H1 (cell line): ENCODE measurements at regions not wholly inside any gene's neighbourhood (a gene's known extent, or its start where the extent isn't known, plus 50 kb on each side); places are given as distances from the start of the nearest gene placed in this dataset.

ENCODE experiments used
- CTCF ChIA-PET: fragments of 300-600 bp; sonication (Branson Sonifier 250); formaldehyde crosslinking; loops from one replicate; lab custom pipeline; 2021; ENCODE audit not compliant: partially characterized antibody; lab: Charles Lee
- POLR2A ChIA-PET: fragments of 300-600 bp; sonication (Branson Sonifier 250); formaldehyde crosslinking; loops from one replicate; lab custom pipeline; 2021; ENCODE audit warnings: inconsistent platforms; ENCODE audit not compliant: partially characterized antibody; lab: Charles Lee
- DNase-seq, 2 experiments: peaks; one replicate each; pipeline versions ENCODE4 v3.0.0 to v3.0.0-alpha.2; 2010 to 2022; ENCODE audit warnings: low spot score in 2 of 2, low read depth in 1 of 2, mixed read lengths in 1 of 2
- FAIRE-seq: peaks from 2 replicates; lab custom pipeline; 2011; peaks lifted over from hg19 to GRCh38; lab: Jason Lieb, UNC
- H2AFZ ChIP-seq: 2 replicates; pipeline ENCODE4 v1.8.1; 2012; ENCODE audit warnings: low read length, inconsistent platforms
- H2AK5ac ChIP-seq: 2 replicates; pipeline ENCODE4 v1.6.1; 2013; ENCODE audit warnings: low read depth, low read length
- H2BK120ac ChIP-seq: replicated peaks from 2 replicates; pipeline ENCODE3; 2013; ENCODE audit warnings: low read depth, low read length, inconsistent platforms
- H2BK12ac ChIP-seq: 2 replicates; pipeline ENCODE4 v1.6.1; 2013; ENCODE audit warnings: low read depth, low read length
- H2BK15ac ChIP-seq: 2 replicates; pipeline ENCODE4 v1.6.1; 2013; ENCODE audit warnings: low read length
- H2BK20ac ChIP-seq: 2 replicates; pipeline ENCODE4 v1.6.1; 2013; ENCODE audit warnings: low read length
- H2BK5ac ChIP-seq: 2 replicates; pipeline ENCODE4 v1.6.1; 2013; ENCODE audit warnings: low read depth, low read length
- H3K14ac ChIP-seq: 2 replicates; pipeline ENCODE4 v1.6.1; 2013; ENCODE audit warnings: inconsistent platforms; ENCODE audit not compliant: insufficient read length
- H3K18ac ChIP-seq: 2 replicates; pipeline ENCODE4 v1.6.1; 2013; ENCODE audit warnings: low read length; ENCODE audit errors: extremely low read depth
- H3K23ac ChIP-seq: 2 replicates; pipeline ENCODE4 v1.6.1; 2013; ENCODE audit warnings: inconsistent platforms; ENCODE audit not compliant: insufficient read length
- H3K23me2 ChIP-seq: 2 replicates; pipeline ENCODE4 v1.6.1; 2013; ENCODE audit warnings: low read depth, low read length
- H3K27ac ChIP-seq: 2 replicates; pipeline ENCODE4 v1.6.1; 2011; ENCODE audit warnings: low read depth, low read length, inconsistent platforms
- H3K27me3 ChIP-seq, 4 experiments: replicated peaks in 1 of 4; 1 replicate in 1 of 4; 2 replicates in 3 of 4; pipeline versions ENCODE4 v1.6.1 to v1.8.1; 2011 to 2013; ENCODE audit warnings: low read length in 3 of 4, mild to moderate bottlenecking in 3 of 4, inconsistent platforms in 2 of 4, mixed read lengths in 2 of 4, moderate library complexity in 1 of 4; ENCODE audit not compliant: control insufficient read depth in 3 of 4, insufficient read depth in 3 of 4; ENCODE audit errors: extremely low read depth in 1 of 4
- H3K36me3 ChIP-seq, 4 experiments: 2 replicates each; pipeline versions ENCODE4 v1.6.1 to v1.8.1; 2011 to 2013; ENCODE audit warnings: mild to moderate bottlenecking in 4 of 4, low read length in 3 of 4, moderate library complexity in 2 of 4, control low read depth in 1 of 4, inconsistent platforms in 1 of 4; ENCODE audit not compliant: insufficient read depth in 4 of 4, control insufficient read depth in 2 of 4
- H3K4ac ChIP-seq: replicated peaks from 2 replicates; pipeline ENCODE3; 2013; ENCODE audit warnings: low read length, low read depth, mixed read lengths, inconsistent platforms; ENCODE audit not compliant: insufficient read length
- H3K4me1 ChIP-seq, 4 experiments: replicated peaks in 1 of 4; 1 replicate in 1 of 4; 2 replicates in 3 of 4; pipeline versions ENCODE4 v1.6.1 to v1.8.1; 2011 to 2013; ENCODE audit warnings: low read length in 3 of 4, inconsistent platforms in 2 of 4, mixed read lengths in 1 of 4; ENCODE audit not compliant: insufficient read depth in 4 of 4, control insufficient read depth in 3 of 4
- H3K4me2 ChIP-seq, 2 experiments: 2 replicates each; pipeline versions ENCODE4 v1.6.1 to v1.8.1; 2011 to 2013; ENCODE audit warnings: low read depth in 2 of 2, low read length in 2 of 2, control low read depth in 1 of 2, inconsistent platforms in 1 of 2, mild to moderate bottlenecking in 1 of 2; ENCODE audit not compliant: insufficient read depth in 1 of 2
- H3K4me3 ChIP-seq, 4 experiments: fragments of 200-600, 300-600 bp in 1 of 4; sonication (generic), shearing (Covaris generic), sonication (Bioruptor Twin) in 1 of 4; 2 replicates each; pipeline versions ENCODE4 v1.5.1 to v1.8.1; 2011 to 2016; ENCODE audit warnings: low read length in 4 of 4, low read depth in 3 of 4, control low read depth in 2 of 4, inconsistent platforms in 2 of 4, mild to moderate bottlenecking in 2 of 4, mixed read lengths in 1 of 4, moderate library complexity in 1 of 4; ENCODE audit not compliant: insufficient read depth in 2 of 4; ENCODE audit errors: extremely low read depth in 1 of 4
- H3K56ac ChIP-seq: replicated peaks from 2 replicates; pipeline ENCODE3; 2013; ENCODE audit warnings: low read depth, mild to moderate bottlenecking, mixed read lengths, low read length, inconsistent platforms; ENCODE audit not compliant: insufficient read length
- H3K79me1 ChIP-seq: 2 replicates; pipeline ENCODE4 v1.6.1; 2013; ENCODE audit warnings: low read depth, low read length, control low read depth
- H3K79me2 ChIP-seq, 2 experiments: 2 replicates each; pipeline versions ENCODE4 v1.6.1 to v1.8.1; 2012 to 2013; ENCODE audit warnings: low read length in 2 of 2, mild to moderate bottlenecking in 2 of 2, inconsistent platforms in 1 of 2; ENCODE audit not compliant: insufficient read depth in 2 of 2, control insufficient read depth in 1 of 2
- H3K9ac ChIP-seq, 4 experiments: replicated peaks in 1 of 4; 1 replicate in 1 of 4; 2 replicates in 3 of 4; pipeline versions ENCODE4 v1.6.1 to v1.8.1; 2011 to 2013; ENCODE audit warnings: low read depth in 3 of 4, low read length in 3 of 4, control low read depth in 2 of 4, mild to moderate bottlenecking in 2 of 4, moderate library complexity in 2 of 4, inconsistent platforms in 1 of 4; ENCODE audit errors: extremely low read depth in 1 of 4
- H3K9me3 ChIP-seq, 2 experiments: 2 replicates each; pipeline versions ENCODE4 v1.6.1 to v1.8.1; 2012 to 2013; ENCODE audit warnings: mild to moderate bottlenecking in 2 of 2, moderate library complexity in 2 of 2, control low read depth in 1 of 2, inconsistent platforms in 1 of 2, low read depth in 1 of 2, low read length in 1 of 2, mixed read lengths in 1 of 2; ENCODE audit not compliant: insufficient read depth in 2 of 2
- H4K20me1 ChIP-seq, 2 experiments: replicated peaks in 1 of 2; 2 replicates each; pipeline versions ENCODE3 to v1.8.1; 2011 to 2013; ENCODE audit warnings: inconsistent platforms in 2 of 2, low read length in 2 of 2, mild to moderate bottlenecking in 1 of 2; ENCODE audit not compliant: insufficient read depth in 2 of 2, control insufficient read depth in 1 of 2
- H4K5ac ChIP-seq: 2 replicates; pipeline ENCODE4 v1.6.1; 2013; ENCODE audit warnings: low read length, low read depth, mixed read lengths, inconsistent platforms; ENCODE audit not compliant: insufficient read length
- H4K8ac ChIP-seq: 2 replicates; pipeline ENCODE4 v1.8.0; 2013; ENCODE audit warnings: mild to moderate bottlenecking, moderate library complexity, low read length, inconsistent platforms; ENCODE audit not compliant: insufficient read depth; ENCODE audit errors: extremely low read depth
- H4K91ac ChIP-seq: replicated peaks from 2 replicates; pipeline ENCODE3; 2013; ENCODE audit warnings: low read length, mixed read lengths, inconsistent platforms; ENCODE audit not compliant: insufficient read length
- WGBS, 2 experiments: shearing (Covaris generic) in 1 of 2; methylation state at CpG; one replicate each; pipeline versions ENCODE4 v1.1.6 to v1.1.7; 2013 to 2015; ENCODE audit warnings: low lambda C conversion rate in 2 of 2, mixed read lengths in 2 of 2, inconsistent platforms in 1 of 2, low coverage in 1 of 2, missing lambda C conversion rate in 1 of 2; ENCODE audit not compliant: insufficient replicate concordance in 2 of 2, insufficient coverage in 1 of 2, insufficient read length in 1 of 2; ENCODE audit errors: extremely low coverage in 1 of 2, missing lambda C conversion rate in 1 of 2; 5-methylcytosine and 5-hydroxymethylcytosine counted together

GRCh38 chr13:34294483-34295129, 476.7 kb downstream of the RFC3 start:
- 98% methylated on average over 5 of the region's 5 CpGs; no CpG with 5 or more reads in 1 of the 2 experiments for WGBS, 2 experiments
- H3K4me3 ChIP-seq, result no peak overlapping the region
- no peaks in the 10 kb centered on the region for H3K79me1 ChIP-seq
- no peaks in the 10 kb centered on the region for H3K27me3 ChIP-seq
- H2BK20ac ChIP-seq, result no peak overlapping the region
- CTCF ChIA-PET, result no interaction called here
- no peak overlapping the region for H2BK15ac ChIP-seq
- no peak overlapping the region for H3K23ac ChIP-seq
- no peak overlapping the region for H3K27ac ChIP-seq
- no peak overlapping the region for H2BK5ac ChIP-seq
- no peak overlapping the region for H3K56ac ChIP-seq
- no peaks in the 10 kb centered on the region for H3K4me1 ChIP-seq
- H4K5ac ChIP-seq, result no peak overlapping the region
- no peak overlapping the region for H4K91ac ChIP-seq
- no peak overlapping the region for H3K18ac ChIP-seq
- no peaks in the 10 kb centered on the region for H3K79me2 ChIP-seq
- FAIRE-seq (no peak), DNase-seq (no peak)
- H4K8ac ChIP-seq, result no peak overlapping the region
- no peaks in the 10 kb centered on the region for H3K36me3 ChIP-seq
- no peak overlapping the region for H3K4ac ChIP-seq
- H2AK5ac ChIP-seq, result no peak overlapping the region
- peak overlapping the region; percentile 14; the same call in 1 of the 2 replicates for H2AFZ ChIP-seq
- H3K23me2 ChIP-seq, result no peaks in the 10 kb centered on the region
- POLR2A ChIA-PET, result no interaction called here
- H3K9me3 ChIP-seq, result no peaks in the 10 kb centered on the region
- no peak overlapping the region for H2BK12ac ChIP-seq
- H3K9ac ChIP-seq, result no peak overlapping the region
- no peaks in the 10 kb centered on the region for H4K20me1 ChIP-seq
- no peak overlapping the region for H3K14ac ChIP-seq
- no peak overlapping the region for H3K4me2 ChIP-seq
- no peak overlapping the region for H2BK120ac ChIP-seq
